CD4-positive, alpha-beta T cell (primary cell): ENCODE measurements at regions not wholly inside any gene's neighbourhood (a gene's known extent, or its start where the extent isn't known, plus 50 kb on each side); places are given as distances from the start of the nearest gene placed in this dataset.
A peak's percentile ranks its signal among the peaks of the same experiment; 100 is the strongest.

ENCODE experiments used
- ATAC-seq: fragments of 200-7000 bp; cut with Tn5 transposase; one replicate; pipeline ENCODE4 v1.10.0; 2022; ENCODE audit warnings: mild to moderate bottlenecking; ENCODE audit not compliant: poor library complexity
- CTCF ChIA-PET: fragments of 350-600 bp; sonication (Branson Sonifier 250); formaldehyde crosslinking; loops from one replicate; lab custom pipeline; 2021; ENCODE audit warnings: antibody characterized with exemption, inconsistent platforms; lab: Charles Lee
- POLR2A ChIA-PET: fragments of 350-600 bp; sonication (Branson Sonifier 250); formaldehyde crosslinking; loops from one replicate; lab custom pipeline; 2021; ENCODE audit warnings: antibody characterized with exemption, inconsistent platforms; lab: Charles Lee
- DNase-seq, 14 experiments: peaks; one replicate each; pipeline ENCODE4 v3.0.0-alpha.2; 2013 to 2020; ENCODE audit warnings: mixed read lengths in 2 of 14
- H3K27ac ChIP-seq, 2 donors: one replicate each; pipeline versions ENCODE4 v1.5.1 to v1.7.0; 2013; ENCODE audit warnings: low read length in 2 of 2, low read depth in 1 of 2, mild to moderate bottlenecking in 1 of 2
- H3K27me3 ChIP-seq, 2 experiments: 1 replicate in 1 of 2; 2 replicates in 1 of 2; pipeline versions ENCODE4 v1.6.1 to v1.7.0; 2013; ENCODE audit warnings: low read length in 2 of 2, control low read depth in 1 of 2, mild to moderate bottlenecking in 1 of 2, moderate library complexity in 1 of 2; ENCODE audit not compliant: insufficient read depth in 2 of 2, control insufficient read depth in 1 of 2
- H3K36me3 ChIP-seq: one replicate; pipeline ENCODE4 v1.6.1; 2013; ENCODE audit warnings: low read length, control low read depth; ENCODE audit not compliant: insufficient read depth
- H3K4me1 ChIP-seq: one replicate; pipeline ENCODE4 v1.6.1; 2013; ENCODE audit warnings: low read length, control low read depth; ENCODE audit not compliant: insufficient read depth
- H3K4me3 ChIP-seq: one replicate; pipeline ENCODE4 v1.5.1; 2013; ENCODE audit warnings: mild to moderate bottlenecking, low read length, moderate library complexity
- H3K9me3 ChIP-seq, 2 experiments: 1 replicate in 1 of 2; 2 replicates in 1 of 2; pipeline versions ENCODE4 v1.6.1 to v1.7.0; 2013; ENCODE audit warnings: low read length in 2 of 2, mild to moderate bottlenecking in 2 of 2, control low read depth in 1 of 2, moderate library complexity in 1 of 2; ENCODE audit not compliant: control insufficient read depth in 1 of 2, insufficient read depth in 1 of 2
- H3K27ac Mint-ChIP-seq: one replicate; pipeline ENCODE4 v1.8.0; 2020; ENCODE audit warnings: mixed read lengths
- H3K27me3 Mint-ChIP-seq: one replicate; pipeline ENCODE4 v1.8.0; 2021; ENCODE audit warnings: mixed read lengths
- H3K36me3 Mint-ChIP-seq: one replicate; pipeline ENCODE4 v1.8.0; 2021; ENCODE audit warnings: low read depth, mixed read lengths
- H3K4me1 Mint-ChIP-seq: one replicate; pipeline ENCODE4 v1.8.0; 2021; ENCODE audit warnings: low read depth, mixed read lengths
- H3K4me3 Mint-ChIP-seq: one replicate; pipeline ENCODE4 v1.8.0; 2020; ENCODE audit warnings: mild to moderate bottlenecking, mixed read lengths
- H3K9me3 Mint-ChIP-seq: one replicate; pipeline ENCODE4 v1.8.0; 2020; ENCODE audit warnings: mixed read lengths
- intact Hi-C, 2 experiments: fragments of 100-400 bp; cut with DNase I in 1 of 2; cut with micrococcal nuclease in 1 of 2; formaldehyde crosslinking; loops; one replicate each; pipeline versions ENCODE4 v1.15.1 to v1.9.0; 2023 to 2025; cut with DNase I, micrococcal nuclease
- TF ChIP-seq, protein P1 (sequence below): fragments of 200-600 bp; IDR thresholded peaks from one replicate; pipeline ENCODE4 v1.8.0; 2022; ENCODE audit warnings: antibody characterized with exemption, mild to moderate bottlenecking

DNA sequence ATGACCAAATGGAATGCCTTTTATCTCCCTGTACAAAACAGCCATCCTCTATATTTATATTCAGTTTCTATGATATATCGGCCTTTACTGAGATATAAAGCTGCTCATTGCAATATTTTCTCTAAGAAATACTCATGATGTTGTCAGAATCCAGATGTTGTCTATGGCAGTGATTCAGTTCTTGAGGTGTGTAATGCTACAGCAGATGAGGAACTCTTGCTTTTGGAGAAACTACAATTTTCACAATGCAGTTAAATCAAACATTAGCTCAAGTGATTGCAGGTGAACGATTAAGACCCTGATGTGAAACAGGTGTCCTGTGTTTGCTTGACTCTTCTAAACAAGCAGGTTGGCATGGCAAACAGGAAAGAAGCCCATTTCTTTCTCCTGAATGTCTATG lies 256.2 kb upstream of the CDH20 start:
- TF ChIP-seq, protein P1, sequence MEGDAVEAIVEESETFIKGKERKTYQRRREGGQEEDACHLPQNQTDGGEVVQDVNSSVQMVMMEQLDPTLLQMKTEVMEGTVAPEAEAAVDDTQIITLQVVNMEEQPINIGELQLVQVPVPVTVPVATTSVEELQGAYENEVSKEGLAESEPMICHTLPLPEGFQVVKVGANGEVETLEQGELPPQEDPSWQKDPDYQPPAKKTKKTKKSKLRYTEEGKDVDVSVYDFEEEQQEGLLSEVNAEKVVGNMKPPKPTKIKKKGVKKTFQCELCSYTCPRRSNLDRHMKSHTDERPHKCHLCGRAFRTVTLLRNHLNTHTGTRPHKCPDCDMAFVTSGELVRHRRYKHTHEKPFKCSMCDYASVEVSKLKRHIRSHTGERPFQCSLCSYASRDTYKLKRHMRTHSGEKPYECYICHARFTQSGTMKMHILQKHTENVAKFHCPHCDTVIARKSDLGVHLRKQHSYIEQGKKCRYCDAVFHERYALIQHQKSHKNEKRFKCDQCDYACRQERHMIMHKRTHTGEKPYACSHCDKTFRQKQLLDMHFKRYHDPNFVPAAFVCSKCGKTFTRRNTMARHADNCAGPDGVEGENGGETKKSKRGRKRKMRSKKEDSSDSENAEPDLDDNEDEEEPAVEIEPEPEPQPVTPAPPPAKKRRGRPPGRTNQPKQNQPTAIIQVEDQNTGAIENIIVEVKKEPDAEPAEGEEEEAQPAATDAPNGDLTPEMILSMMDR: no peak
- no peaks in the 10 kb centered on the region for H3K36me3 ChIP-seq
- ATAC-seq (no peak), DNase-seq (no peak)
- Mint-ChIP-seq H3K4me1 (no peaks in the 10 kb centered on the region), H3K9me3 (peaks cover 3% of the 10 kb centered on the region), H3K4me3 (no peak overlapping the region), H3K27me3 (no peaks in the 10 kb centered on the region), H3K36me3 (no peaks in the 10 kb centered on the region), H3K27ac (no peak overlapping the region)
- H3K4me1 ChIP-seq: no peaks in the 10 kb centered on the region
- H3K4me3 ChIP-seq: no peak overlapping the region
- peaks cover 0 to 3% of the 10 kb centered on the region in 2 experiments for H3K9me3 ChIP-seq
- intact Hi-C loops: no loop called here
- ChIA-PET POLR2A (no interaction called here), CTCF (no interaction called here)
- H3K27ac ChIP-seq: peak overlapping the region in 1 of 2 donors; percentile 9
- no peaks in the 10 kb centered on the region for H3K27me3 ChIP-seq

DNA sequence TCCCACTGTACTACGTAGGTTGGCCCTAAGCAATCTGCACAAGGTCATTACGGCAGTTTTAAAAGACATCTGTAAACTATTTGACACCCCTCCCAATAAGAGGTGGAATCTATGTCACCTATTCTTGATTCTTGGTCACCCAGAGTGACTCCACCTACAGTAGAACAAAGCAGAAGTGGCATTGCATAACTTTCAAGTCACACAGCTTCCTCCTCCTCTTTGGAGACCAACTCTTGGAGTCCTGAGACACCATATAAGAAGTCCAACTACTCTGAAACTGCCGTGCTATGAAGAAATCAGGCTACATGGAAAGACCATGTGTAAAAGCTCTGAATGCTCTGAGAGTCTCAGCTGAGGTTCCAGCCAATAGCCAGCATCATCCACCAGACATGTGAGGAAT lies 253.5 kb upstream of the CDH20 start:
- Mint-ChIP-seq H3K4me3 (no peak overlapping the region), H3K4me1 (no peaks in the 10 kb centered on the region), H3K27me3 (no peaks in the 10 kb centered on the region), H3K9me3 (no peaks in the 10 kb centered on the region), H3K27ac (no peak overlapping the region), H3K36me3 (no peaks in the 10 kb centered on the region)
- Histone ChIP-seq H3K9me3 (peaks cover 0 to 3% of the 10 kb centered on the region in 2 experiments), H3K4me3 (no peak overlapping the region), H3K27me3 (no peaks in the 10 kb centered on the region), H3K27ac (no peak overlapping the region), H3K4me1 (no peaks in the 10 kb centered on the region), H3K36me3 (no peaks in the 10 kb centered on the region)
- ChIA-PET POLR2A (no interaction called here), CTCF (no interaction called here)
- DNase-seq: no peak
- TF ChIP-seq, protein P1: no peak
- intact Hi-C loops: loop anchor here in 1 of 2 experiments (10.0 kb wide), 1 partner anchor 1055 kb away; no protein-coding TSS in a partner anchor
- no peak for ATAC-seq

GRCh38 chr18:61080954-61081528 lies 252.2 kb upstream of the CDH20 start:
- CTCF ChIA-PET: no interaction called here

More at GRCh38 chr18:61080954-61081528, 252.2 kb upstream of the CDH20 start:
- intact Hi-C loops: loop anchor here in 1 of 2 experiments (10.0 kb wide), 1 partner anchor 1054 kb away; no protein-coding TSS in a partner anchor
- H3K27me3 Mint-ChIP-seq: no peaks in the 10 kb centered on the region
- TF ChIP-seq, protein P1: no peak
- no peak overlapping the region for H3K4me3 Mint-ChIP-seq
- no peak overlapping the region for H3K27ac Mint-ChIP-seq
- Histone ChIP-seq H3K27ac (no peak overlapping the region), H3K9me3 (peaks cover 0 to 3% of the 10 kb centered on the region in 2 experiments), H3K4me1 (no peaks in the 10 kb centered on the region), H3K36me3 (no peaks in the 10 kb centered on the region), H3K4me3 (no peak overlapping the region), H3K27me3 (no peaks in the 10 kb centered on the region)
- H3K4me1 Mint-ChIP-seq: no peaks in the 10 kb centered on the region
- no peaks in the 10 kb centered on the region for H3K36me3 Mint-ChIP-seq
- ATAC-seq (no peak), DNase-seq (no peak)
- POLR2A ChIA-PET: no interaction called here
- peaks cover 3% of the 10 kb centered on the region for H3K9me3 Mint-ChIP-seq
